ENCODE measurements at regions not wholly inside any gene's neighbourhood (a gene's known extent, or its start where the extent isn't known, plus 50 kb on each side); places are given as distances from the start of the nearest gene placed in this dataset.
A peak's percentile ranks its signal among the peaks of the same experiment; 100 is the strongest.
"Not testable (repeated sequence)": the region's sequence is repeated elsewhere in the genome, so short reads cannot be mapped to it uniquely, and the experiment has no call there.

- Histone ChIP-seq H3K9me3 (ENCODE audit: control insufficient read depth, low read depth, low read length) (no peaks in the 10 kb centered on the region), H3K27ac (ENCODE audit: low read length) (no peak overlapping the region), H3K4me3 (ENCODE audit: low read length) (no peak overlapping the region), H3K4me1 (ENCODE audit: control insufficient read depth, insufficient read depth, low read length) (no peaks in the 10 kb centered on the region), H3K36me3 (ENCODE audit: control insufficient read depth, insufficient read depth, low read length) (no peaks in the 10 kb centered on the region), H3K27me3 (ENCODE audit: control insufficient read depth, insufficient read depth, low read length) (no peaks in the 10 kb centered on the region)
- 65% methylated on average over 2 of the region's 7 CpGs for WGBS (ENCODE audit: insufficient coverage, low lambda C conversion rate)
- peak in 1 of 2 donors; percentile 0 for DNase-seq
Measured at GRCh38 chr4:131534944-131535645, 1614.0 kb upstream of the PCDH10 start.

GRCh38 chr4:131540256-131540655 is 1608.8 kb upstream of the PCDH10 start:
- no peak overlapping the region for H3K27ac ChIP-seq (ENCODE audit: low read length)
- no peak overlapping the region for H3K4me3 ChIP-seq (ENCODE audit: low read length)
- no peaks in the 10 kb centered on the region for H3K4me1 ChIP-seq (ENCODE audit: control insufficient read depth, insufficient read depth, low read length)
- H3K27me3 ChIP-seq (ENCODE audit: control insufficient read depth, insufficient read depth, low read length): no peaks in the 10 kb centered on the region
- H3K36me3 ChIP-seq (ENCODE audit: control insufficient read depth, insufficient read depth, low read length): no peaks in the 10 kb centered on the region
- WGBS (ENCODE audit: insufficient coverage, low lambda C conversion rate): no CpG with 5 or more reads among the region's 3 CpGs
- H3K9me3 ChIP-seq (ENCODE audit: control insufficient read depth, low read depth, low read length): no peaks in the 10 kb centered on the region
- no peak for DNase-seq

- Histone ChIP-seq H3K36me3 (ENCODE audit: control insufficient read depth, insufficient read depth, low read length) (no peaks in the 10 kb centered on the region), H3K9me3 (ENCODE audit: control insufficient read depth, low read depth, low read length) (no peaks in the 10 kb centered on the region), H3K27ac (ENCODE audit: low read length) (no peak overlapping the region), H3K4me3 (ENCODE audit: low read length) (no peak overlapping the region), H3K27me3 (ENCODE audit: control insufficient read depth, insufficient read depth, low read length) (no peaks in the 10 kb centered on the region), H3K4me1 (ENCODE audit: control insufficient read depth, insufficient read depth, low read length) (no peaks in the 10 kb centered on the region)
- WGBS (ENCODE audit: insufficient coverage, low lambda C conversion rate): no CpG with 5 or more reads among the region's 7 CpGs
- DNase-seq: peak in 1 of 2 donors; percentile 2
Measured at GRCh38 chr4:131547506-131547981, 1601.5 kb upstream of the PCDH10 start.

GRCh38 chr4:131551306-131551705 is 1597.8 kb upstream of the PCDH10 start:
- no peak for DNase-seq
- Histone ChIP-seq H3K9me3 (ENCODE audit: control insufficient read depth, low read depth, low read length) (no peaks in the 10 kb centered on the region), H3K27ac (ENCODE audit: low read length) (no peak overlapping the region), H3K36me3 (ENCODE audit: control insufficient read depth, insufficient read depth, low read length) (no peaks in the 10 kb centered on the region), H3K27me3 (ENCODE audit: control insufficient read depth, insufficient read depth, low read length) (no peaks in the 10 kb centered on the region), H3K4me3 (ENCODE audit: low read length) (no peak overlapping the region), H3K4me1 (ENCODE audit: control insufficient read depth, insufficient read depth, low read length) (no peaks in the 10 kb centered on the region)
- no CpG with 5 or more reads among the region's 1 CpG for WGBS (ENCODE audit: insufficient coverage, low lambda C conversion rate)

- DNase-seq: no peak
- H3K4me3 ChIP-seq (ENCODE audit: low read length): no peak overlapping the region
- H3K9me3 ChIP-seq (ENCODE audit: control insufficient read depth, low read depth, low read length): no peaks in the 10 kb centered on the region
- H3K4me1 ChIP-seq (ENCODE audit: control insufficient read depth, insufficient read depth, low read length): no peaks in the 10 kb centered on the region
- H3K36me3 ChIP-seq (ENCODE audit: control insufficient read depth, insufficient read depth, low read length): no peaks in the 10 kb centered on the region
- no peaks in the 10 kb centered on the region for H3K27me3 ChIP-seq (ENCODE audit: control insufficient read depth, insufficient read depth, low read length)
- no peak overlapping the region for H3K27ac ChIP-seq (ENCODE audit: low read length)
- no CpG with 5 or more reads among the region's 1 CpG for WGBS (ENCODE audit: insufficient coverage, low lambda C conversion rate)
Measured at GRCh38 chr4:131566026-131566425, 1583.1 kb upstream of the PCDH10 start.

GRCh38 chr4:131584587-131584986 is 1564.5 kb upstream of the PCDH10 start:
- Histone ChIP-seq H3K9me3 (ENCODE audit: control insufficient read depth, low read depth, low read length) (no peaks in the 10 kb centered on the region), H3K4me1 (ENCODE audit: control insufficient read depth, insufficient read depth, low read length) (no peaks in the 10 kb centered on the region), H3K27me3 (ENCODE audit: control insufficient read depth, insufficient read depth, low read length) (no peaks in the 10 kb centered on the region), H3K36me3 (ENCODE audit: control insufficient read depth, insufficient read depth, low read length) (no peaks in the 10 kb centered on the region), H3K4me3 (ENCODE audit: low read length) (no peak overlapping the region), H3K27ac (ENCODE audit: low read length) (no peak overlapping the region)
- WGBS (ENCODE audit: insufficient coverage, low lambda C conversion rate): no CpG with 5 or more reads among the region's 5 CpGs
- DNase-seq: no peak

- no peaks in the 10 kb centered on the region for H3K27me3 ChIP-seq (ENCODE audit: control insufficient read depth, insufficient read depth, low read length)
- 86% methylated on average over 1 of the region's 2 CpGs for WGBS (ENCODE audit: insufficient coverage, low lambda C conversion rate)
- H3K9me3 ChIP-seq (ENCODE audit: control insufficient read depth, low read depth, low read length): peaks cover 5% of the 10 kb centered on the region
- DNase-seq: no peak
- no peak overlapping the region for H3K4me3 ChIP-seq (ENCODE audit: low read length)
- H3K36me3 ChIP-seq (ENCODE audit: control insufficient read depth, insufficient read depth, low read length): no peaks in the 10 kb centered on the region
- no peaks in the 10 kb centered on the region for H3K4me1 ChIP-seq (ENCODE audit: control insufficient read depth, insufficient read depth, low read length)
- H3K27ac ChIP-seq (ENCODE audit: low read length): no peak overlapping the region
Measured at GRCh38 chr4:131595140-131595539, 1554.0 kb upstream of the PCDH10 start.

GRCh38 chr4:131603705-131604104 is 1545.4 kb upstream of the PCDH10 start:
- DNase-seq: no peak
- Histone ChIP-seq H3K4me3 (ENCODE audit: low read length) (no peak overlapping the region), H3K27me3 (ENCODE audit: control insufficient read depth, insufficient read depth, low read length) (no peaks in the 10 kb centered on the region), H3K27ac (ENCODE audit: low read length) (no peak overlapping the region), H3K36me3 (ENCODE audit: control insufficient read depth, insufficient read depth, low read length) (no peaks in the 10 kb centered on the region), H3K4me1 (ENCODE audit: control insufficient read depth, insufficient read depth, low read length) (no peaks in the 10 kb centered on the region), H3K9me3 (ENCODE audit: control insufficient read depth, low read depth, low read length) (no peaks in the 10 kb centered on the region)
- no CpG with 5 or more reads among the region's 1 CpG for WGBS (ENCODE audit: insufficient coverage, low lambda C conversion rate)

GRCh38 chr4:131609039-131609438 is 1540.1 kb upstream of the PCDH10 start:
- Histone ChIP-seq H3K27me3 (ENCODE audit: control insufficient read depth, insufficient read depth, low read length) (no peaks in the 10 kb centered on the region), H3K9me3 (ENCODE audit: control insufficient read depth, low read depth, low read length) (no peaks in the 10 kb centered on the region), H3K36me3 (ENCODE audit: control insufficient read depth, insufficient read depth, low read length) (no peaks in the 10 kb centered on the region), H3K27ac (ENCODE audit: low read length) (no peak overlapping the region), H3K4me1 (ENCODE audit: control insufficient read depth, insufficient read depth, low read length) (no peaks in the 10 kb centered on the region), H3K4me3 (ENCODE audit: low read length) (no peak overlapping the region)
- DNase-seq: no peak

GRCh38 chr4:131610517-131610916 is 1538.6 kb upstream of the PCDH10 start:
- no CpG with 5 or more reads among the region's 1 CpG for WGBS (ENCODE audit: insufficient coverage, low lambda C conversion rate)
- not testable (repeated sequence) for H3K4me3 ChIP-seq (ENCODE audit: low read length); H3K9me3 ChIP-seq (ENCODE audit: control insufficient read depth, low read depth, low read length); H3K36me3 ChIP-seq (ENCODE audit: control insufficient read depth, insufficient read depth, low read length); DNase-seq; H3K27me3 ChIP-seq (ENCODE audit: control insufficient read depth, insufficient read depth, low read length); H3K4me1 ChIP-seq (ENCODE audit: control insufficient read depth, insufficient read depth, low read length); H3K27ac ChIP-seq (ENCODE audit: low read length)
